IMR-90 (cell line): ENCODE measurements at regions not wholly inside any gene's neighbourhood (a gene's known extent, or its start where the extent isn't known, plus 50 kb on each side); places are given as distances from the start of the nearest gene placed in this dataset.

Experiments used
- CTCF ChIP-seq: conservative IDR thresholded peaks from 2 replicates; pipeline ENCODE4 v1.5.1; 2012; ENCODE audit warnings: mild to moderate bottlenecking, low read depth, low read length, improper control_type of control experiment
- NFE2L2 ChIP-seq: fragments of 150-350 bp; IDR thresholded peaks from 2 replicates; pipeline ENCODE4 v1.6.1; 2016; ENCODE audit warnings: low read depth, mild to moderate bottlenecking, low read length

- TF ChIP-seq CTCF (no peak), NFE2L2 (no peak)
Observed at GRCh38 chrX:40831750-40832149, 96.4 kb upstream of the MED14 start.
